ENCODE measurements at regions not wholly inside any gene's neighbourhood (a gene's known extent, or its start where the extent isn't known, plus 50 kb on each side); places are given as distances from the start of the nearest gene placed in this dataset.
"Not testable (repeated sequence)": the region's sequence is repeated elsewhere in the genome, so short reads cannot be mapped to it uniquely, and the experiment has no call there.

DNA sequence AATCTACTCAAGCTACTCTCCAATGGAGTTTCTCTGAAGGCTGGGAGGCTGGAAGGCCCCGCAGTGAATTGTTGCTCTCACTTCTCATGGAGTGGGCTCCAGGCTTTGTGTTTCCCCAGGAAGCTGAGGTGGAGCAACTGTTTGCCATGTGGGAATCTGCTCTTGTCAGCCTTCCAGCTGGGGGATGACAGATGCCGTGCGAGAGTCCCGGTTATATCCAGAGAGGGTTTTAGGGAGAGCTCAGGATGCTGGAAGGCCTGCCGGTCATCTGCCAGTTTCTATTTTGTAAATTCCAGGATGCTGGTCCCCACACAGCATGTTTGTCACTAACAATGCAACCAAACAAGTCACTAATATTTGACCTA lies 98.2 kb upstream of the NAA20 start:
- DNase-seq (no peak), ATAC-seq (ENCODE audit: low read depth in 2 of 2) (no peak)
- Histone ChIP-seq H3K4me3 (ENCODE audit: low read depth, low read length) (no peak overlapping the region), H3K9me3 (ENCODE audit: control insufficient read depth in 2 of 2, low read length in 2 of 2) (no peaks in the 10 kb centered on the region), H3K27ac (ENCODE audit: insufficient read depth, low read length, poor library complexity, severe bottlenecking) (no peak overlapping the region), H3K36me3 (ENCODE audit: control insufficient read depth, insufficient read depth, low read length) (no peaks in the 10 kb centered on the region), H3K27me3 (ENCODE audit: control insufficient read depth, insufficient read depth, low read length) (no peaks in the 10 kb centered on the region), H3K4me1 (ENCODE audit: control insufficient read depth, insufficient read depth, low read length, poor library complexity, severe bottlenecking) (no peaks in the 10 kb centered on the region)
- Mint-ChIP-seq H3K27me3 (no peaks in the 10 kb centered on the region), H3K36me3 (no peaks in the 10 kb centered on the region), H3K27ac (no peak overlapping the region), H3K4me3 (no peak overlapping the region), H3K9me3 (peaks cover 0 to 1% (median 0%) of the 10 kb centered on the region in 7 donors), H3K4me1 (peaks cover 0 to 2% (median under 1%) of the 10 kb centered on the region in 4 donors)

DNA sequence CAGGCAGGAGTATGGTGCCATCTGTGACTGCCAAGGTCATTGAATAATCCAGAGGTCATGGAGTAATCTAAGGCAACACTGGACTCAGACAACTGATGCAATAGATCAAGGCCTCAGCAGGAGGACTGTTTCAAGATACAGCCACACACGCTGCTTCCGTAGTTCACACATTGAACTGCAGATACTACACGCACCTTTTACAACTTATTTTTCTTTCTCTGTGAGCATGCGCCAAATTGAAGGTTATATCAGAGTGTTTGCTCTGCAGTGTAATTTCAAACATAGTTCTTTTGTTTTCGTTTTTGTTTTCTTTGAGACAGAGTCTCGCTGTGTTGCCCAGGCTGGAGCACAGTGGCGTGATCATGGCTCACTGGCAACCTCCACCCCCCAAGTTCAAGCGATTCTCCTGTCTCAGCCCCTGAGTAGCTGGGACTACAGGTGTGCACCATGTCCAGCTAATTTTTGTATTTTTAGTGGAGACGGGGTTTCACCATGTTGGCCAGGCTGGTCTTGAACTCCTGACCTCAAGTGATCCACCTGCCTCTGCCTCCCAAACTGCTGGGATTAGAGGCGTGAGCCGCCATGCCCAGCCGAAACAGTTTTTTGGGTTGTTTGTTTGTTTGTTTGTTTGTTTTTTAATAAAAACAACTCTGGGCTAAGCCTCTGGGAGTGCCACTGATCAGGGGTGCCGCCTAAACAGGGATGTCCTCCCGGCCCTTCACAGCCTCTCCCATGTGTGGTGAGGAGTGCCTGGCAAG lies 96.6 kb upstream of the NAA20 start:
- H3K27ac ChIP-seq (ENCODE audit: insufficient read depth, low read length, poor library complexity, severe bottlenecking), result no peak overlapping the region
- DNase-seq (no peak), ATAC-seq (ENCODE audit: low read depth in 2 of 2) (no peak)
- Mint-ChIP-seq H3K27me3 (peaks cover 4% of the 10 kb centered on the region), H3K4me1 (peaks cover 0 to 2% (median 0%) of the 10 kb centered on the region in 4 donors), H3K27ac (no peak overlapping the region), H3K36me3 (no peaks in the 10 kb centered on the region), H3K4me3 (no peak overlapping the region), H3K9me3 (peaks cover 0 to 1% (median 0%) of the 10 kb centered on the region in 7 donors)
- no peak overlapping the region for H3K4me3 ChIP-seq (ENCODE audit: low read depth, low read length)
- H3K9me3 ChIP-seq (ENCODE audit: control insufficient read depth in 2 of 2, low read length in 2 of 2), result no peaks in the 10 kb centered on the region
- no peaks in the 10 kb centered on the region for H3K36me3 ChIP-seq (ENCODE audit: control insufficient read depth, insufficient read depth, low read length)
- H3K4me1 ChIP-seq (ENCODE audit: control insufficient read depth, insufficient read depth, low read length, poor library complexity, severe bottlenecking), result no peaks in the 10 kb centered on the region
- H3K27me3 ChIP-seq (ENCODE audit: control insufficient read depth, insufficient read depth, low read length), result no peaks in the 10 kb centered on the region

DNA sequence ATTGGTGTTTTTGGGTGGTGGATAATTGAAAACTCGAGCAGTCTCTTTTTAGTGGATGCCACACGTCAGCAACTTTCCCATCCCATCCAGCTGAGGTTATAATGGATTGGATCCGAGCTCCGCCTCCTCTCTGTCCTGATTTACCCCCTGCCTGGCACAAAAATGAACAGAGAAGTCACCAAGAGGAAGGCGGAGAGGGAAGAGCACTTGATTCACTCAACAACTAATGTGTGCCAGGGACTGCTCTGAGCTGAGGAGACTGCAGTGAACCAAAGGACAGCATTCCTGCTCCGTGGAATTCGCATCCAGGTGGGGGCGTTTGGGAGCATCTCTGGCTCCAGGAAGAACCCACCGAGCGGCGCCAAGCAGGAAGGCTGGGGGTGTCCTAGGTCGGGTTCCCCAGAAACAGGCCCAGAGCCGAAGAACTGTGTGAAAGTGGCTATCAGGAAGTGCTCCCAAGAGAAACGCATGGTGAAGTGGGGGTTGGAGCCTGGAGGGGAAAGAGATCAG lies 95.8 kb upstream of the NAA20 start:
- Mint-ChIP-seq H3K27me3 (peaks cover 4% of the 10 kb centered on the region), H3K36me3 (no peaks in the 10 kb centered on the region), H3K9me3 (peaks cover 0 to 1% (median 0%) of the 10 kb centered on the region in 7 donors), H3K4me1 (peaks cover 0 to 2% (median 0%) of the 10 kb centered on the region in 4 donors), H3K27ac (no peak overlapping the region), H3K4me3 (no peak overlapping the region)
- Histone ChIP-seq H3K4me3 (ENCODE audit: low read depth, low read length) (no peak overlapping the region), H3K36me3 (ENCODE audit: control insufficient read depth, insufficient read depth, low read length) (no peaks in the 10 kb centered on the region), H3K27ac (ENCODE audit: insufficient read depth, low read length, poor library complexity, severe bottlenecking) (no peak overlapping the region), H3K4me1 (ENCODE audit: control insufficient read depth, insufficient read depth, low read length, poor library complexity, severe bottlenecking) (no peaks in the 10 kb centered on the region), H3K27me3 (ENCODE audit: control insufficient read depth, insufficient read depth, low read length) (no peaks in the 10 kb centered on the region), H3K9me3 (ENCODE audit: control insufficient read depth in 2 of 2, low read length in 2 of 2) (no peaks in the 10 kb centered on the region)
- DNase-seq, result no peak
- no peak for ATAC-seq (ENCODE audit: low read depth in 2 of 2)

DNA sequence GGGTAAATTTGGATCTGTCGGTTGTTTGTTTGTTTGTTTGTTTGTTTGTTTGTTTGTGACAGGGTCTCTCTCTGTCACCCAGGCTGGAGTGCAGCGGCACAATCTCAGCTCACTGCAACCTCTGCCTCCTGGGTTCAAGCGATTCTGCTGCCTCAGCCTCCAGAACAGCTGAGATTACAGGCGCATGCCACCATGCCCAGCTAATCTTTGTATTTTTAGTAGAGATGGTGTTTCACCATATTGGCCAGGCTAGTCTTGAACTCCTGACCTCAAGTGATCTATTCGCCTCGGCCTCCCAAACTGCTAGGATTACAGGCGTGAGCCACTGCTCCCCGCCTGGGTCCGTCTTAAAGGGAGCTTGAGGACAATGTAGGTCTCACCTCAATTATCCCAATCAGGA lies 95.3 kb upstream of the NAA20 start:
- not testable (repeated sequence) for H3K4me1 ChIP-seq (ENCODE audit: control insufficient read depth, insufficient read depth, low read length, poor library complexity, severe bottlenecking); H3K9me3 ChIP-seq (ENCODE audit: control insufficient read depth in 2 of 2, low read length in 2 of 2); H3K36me3 ChIP-seq (ENCODE audit: control insufficient read depth, insufficient read depth, low read length); H3K36me3 Mint-ChIP-seq; H3K27ac ChIP-seq (ENCODE audit: insufficient read depth, low read length, poor library complexity, severe bottlenecking); H3K4me3 Mint-ChIP-seq; H3K9me3 Mint-ChIP-seq; DNase-seq; ATAC-seq (ENCODE audit: low read depth in 2 of 2); H3K4me3 ChIP-seq (ENCODE audit: low read depth, low read length); H3K27me3 ChIP-seq (ENCODE audit: control insufficient read depth, insufficient read depth, low read length); H3K27ac Mint-ChIP-seq; H3K27me3 Mint-ChIP-seq; H3K4me1 Mint-ChIP-seq

DNA sequence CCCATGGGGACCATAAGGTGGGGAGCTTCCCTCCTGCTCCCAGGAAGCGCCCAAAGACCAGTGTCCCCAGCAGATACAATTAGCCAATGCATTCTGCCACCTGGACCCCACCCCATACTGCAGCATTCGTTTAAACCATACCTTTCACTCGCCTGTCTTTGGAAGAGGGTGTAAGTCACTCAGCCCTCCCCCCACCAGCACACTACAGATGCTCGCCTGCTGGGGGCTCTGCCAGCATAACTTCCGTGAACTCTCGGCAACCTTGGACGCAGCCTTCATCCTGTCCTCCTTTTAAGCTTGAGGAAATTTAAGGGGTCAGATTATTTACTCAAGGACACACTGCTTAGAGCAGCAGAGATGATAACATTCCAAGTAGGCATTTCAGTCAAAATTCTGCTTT lies 94.4 kb upstream of the NAA20 start:
- no peak overlapping the region for H3K27ac ChIP-seq (ENCODE audit: insufficient read depth, low read length, poor library complexity, severe bottlenecking)
- Mint-ChIP-seq H3K4me3 (no peak overlapping the region), H3K4me1 (peaks cover 0 to 2% (median 0%) of the 10 kb centered on the region in 4 donors), H3K36me3 (no peaks in the 10 kb centered on the region), H3K9me3 (peaks cover 0 to 1% (median 0%) of the 10 kb centered on the region in 7 donors), H3K27ac (no peak overlapping the region), H3K27me3 (peaks cover 10% of the 10 kb centered on the region)
- H3K36me3 ChIP-seq (ENCODE audit: control insufficient read depth, insufficient read depth, low read length), result no peaks in the 10 kb centered on the region
- no peaks in the 10 kb centered on the region for H3K9me3 ChIP-seq (ENCODE audit: control insufficient read depth in 2 of 2, low read length in 2 of 2)
- no peaks in the 10 kb centered on the region for H3K27me3 ChIP-seq (ENCODE audit: control insufficient read depth, insufficient read depth, low read length)
- ATAC-seq (ENCODE audit: low read depth in 2 of 2) (no peak), DNase-seq (no peak)
- H3K4me3 ChIP-seq (ENCODE audit: low read depth, low read length), result no peak overlapping the region
- no peaks in the 10 kb centered on the region for H3K4me1 ChIP-seq (ENCODE audit: control insufficient read depth, insufficient read depth, low read length, poor library complexity, severe bottlenecking)

DNA sequence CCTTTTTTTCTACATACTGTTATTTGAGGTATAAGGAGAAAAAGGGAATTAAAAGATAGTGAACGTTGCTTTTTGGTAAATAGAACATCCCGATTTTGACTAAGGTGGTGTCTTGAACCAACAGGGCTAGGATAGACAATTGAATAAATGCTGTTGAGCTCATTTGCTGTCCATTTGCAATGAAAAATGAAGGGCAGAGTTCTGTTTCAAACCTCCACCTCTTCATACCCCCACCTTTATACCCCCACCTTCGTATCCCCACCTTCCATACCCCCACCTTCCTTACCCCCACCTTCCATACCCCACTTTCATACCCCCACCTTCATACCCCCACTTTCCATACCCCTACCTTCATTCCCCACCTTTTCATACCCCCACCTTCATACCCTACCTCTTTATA lies 93.4 kb upstream of the NAA20 start:
- H3K9me3 ChIP-seq (ENCODE audit: control insufficient read depth in 2 of 2, low read length in 2 of 2), result no peaks in the 10 kb centered on the region
- no peak overlapping the region for H3K27ac ChIP-seq (ENCODE audit: insufficient read depth, low read length, poor library complexity, severe bottlenecking)
- no peaks in the 10 kb centered on the region for H3K36me3 ChIP-seq (ENCODE audit: control insufficient read depth, insufficient read depth, low read length)
- H3K4me1 ChIP-seq (ENCODE audit: control insufficient read depth, insufficient read depth, low read length, poor library complexity, severe bottlenecking), result no peaks in the 10 kb centered on the region
- DNase-seq, result no peak
- H3K27me3 ChIP-seq (ENCODE audit: control insufficient read depth, insufficient read depth, low read length), result no peaks in the 10 kb centered on the region
- no peaks in the 10 kb centered on the region for H3K36me3 Mint-ChIP-seq
- H3K27ac Mint-ChIP-seq, result no peak overlapping the region
- H3K4me1 Mint-ChIP-seq, result no peaks in the 10 kb centered on the region
- peaks cover 14% of the 10 kb centered on the region for H3K27me3 Mint-ChIP-seq
- H3K4me3 ChIP-seq (ENCODE audit: low read depth, low read length), result no peak overlapping the region
- peaks cover 0 to 2% (median 0%) of the 10 kb centered on the region in 7 donors for H3K9me3 Mint-ChIP-seq
- no peak overlapping the region for H3K4me3 Mint-ChIP-seq
- ATAC-seq (ENCODE audit: low read depth in 2 of 2), result no peak

DNA sequence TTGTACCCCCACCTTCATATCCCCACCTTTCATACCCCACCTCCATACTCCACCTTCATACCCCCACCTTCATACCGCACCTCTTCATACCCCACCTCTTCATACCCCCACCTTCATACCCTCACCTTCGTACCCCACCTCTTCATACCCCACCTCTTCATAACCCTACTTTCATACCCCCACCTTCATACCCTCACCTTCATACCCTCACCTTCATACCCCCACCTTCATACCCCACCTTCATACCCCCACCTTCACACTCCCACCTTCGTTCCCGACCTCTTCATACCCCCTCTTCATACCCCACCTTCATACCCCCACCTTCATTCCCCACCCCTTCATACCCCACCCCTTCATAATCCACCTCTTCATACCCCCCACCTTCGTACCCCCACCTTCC lies 92.9 kb upstream of the NAA20 start:
- peaks cover 0 to 3% (median 0%) of the 10 kb centered on the region in 7 donors for H3K9me3 Mint-ChIP-seq
- Histone ChIP-seq H3K9me3 (ENCODE audit: control insufficient read depth in 2 of 2, low read length in 2 of 2) (no peaks in the 10 kb centered on the region), H3K36me3 (ENCODE audit: control insufficient read depth, insufficient read depth, low read length) (no peaks in the 10 kb centered on the region), H3K27me3 (ENCODE audit: control insufficient read depth, insufficient read depth, low read length) (no peaks in the 10 kb centered on the region), H3K27ac (ENCODE audit: insufficient read depth, low read length, poor library complexity, severe bottlenecking) (no peak overlapping the region), H3K4me1 (ENCODE audit: control insufficient read depth, insufficient read depth, low read length, poor library complexity, severe bottlenecking) (no peaks in the 10 kb centered on the region), H3K4me3 (ENCODE audit: low read depth, low read length) (no peak overlapping the region)
- no peaks in the 10 kb centered on the region for H3K36me3 Mint-ChIP-seq
- DNase-seq (no peak), ATAC-seq (ENCODE audit: low read depth in 2 of 2) (no peak)
- H3K27ac Mint-ChIP-seq, result no peak overlapping the region
- H3K27me3 Mint-ChIP-seq, result peaks cover 14% of the 10 kb centered on the region
- H3K4me1 Mint-ChIP-seq, result no peaks in the 10 kb centered on the region
- no peak overlapping the region for H3K4me3 Mint-ChIP-seq

DNA sequence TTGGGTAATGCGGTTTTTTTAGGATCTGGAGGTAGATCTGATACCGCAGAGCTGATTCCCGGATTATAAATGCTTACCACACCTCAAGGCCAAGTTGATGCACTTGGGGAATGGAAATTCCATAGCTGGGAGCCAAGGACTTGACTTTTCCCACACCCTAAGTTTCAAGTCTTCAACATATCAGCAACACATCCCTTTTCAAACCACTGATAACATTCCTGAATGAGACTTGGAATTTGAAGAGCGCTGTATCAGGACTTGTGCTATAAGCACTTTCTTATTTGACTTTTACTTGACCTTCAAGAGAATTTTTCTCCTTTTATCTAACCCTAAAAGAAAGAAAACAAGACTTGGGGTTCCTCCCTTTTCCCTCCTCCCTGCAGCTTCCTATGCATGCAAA lies 90.6 kb upstream of the NAA20 start:
- H3K27ac ChIP-seq (ENCODE audit: insufficient read depth, low read length, poor library complexity, severe bottlenecking), result no peak overlapping the region
- DNase-seq (no peak), ATAC-seq (ENCODE audit: low read depth in 2 of 2) (no peak)
- no peaks in the 10 kb centered on the region for H3K27me3 ChIP-seq (ENCODE audit: control insufficient read depth, insufficient read depth, low read length)
- H3K4me1 Mint-ChIP-seq, result no peaks in the 10 kb centered on the region
- peaks cover 14% of the 10 kb centered on the region for H3K27me3 Mint-ChIP-seq
- H3K4me3 Mint-ChIP-seq, result no peak overlapping the region
- H3K36me3 Mint-ChIP-seq, result no peaks in the 10 kb centered on the region
- no peaks in the 10 kb centered on the region for H3K9me3 ChIP-seq (ENCODE audit: control insufficient read depth in 2 of 2, low read length in 2 of 2)
- H3K4me3 ChIP-seq (ENCODE audit: low read depth, low read length), result no peak overlapping the region
- H3K9me3 Mint-ChIP-seq, result peaks cover 0 to 3% (median 0%) of the 10 kb centered on the region in 7 donors
- H3K27ac Mint-ChIP-seq, result no peak overlapping the region
- H3K36me3 ChIP-seq (ENCODE audit: control insufficient read depth, insufficient read depth, low read length), result no peaks in the 10 kb centered on the region
- no peaks in the 10 kb centered on the region for H3K4me1 ChIP-seq (ENCODE audit: control insufficient read depth, insufficient read depth, low read length, poor library complexity, severe bottlenecking)
